ENCODE measurements at regions not wholly inside any gene's neighbourhood (a gene's known extent, or its start where the extent isn't known, plus 50 kb on each side); places are given as distances from the start of the nearest gene placed in this dataset.

DNA sequence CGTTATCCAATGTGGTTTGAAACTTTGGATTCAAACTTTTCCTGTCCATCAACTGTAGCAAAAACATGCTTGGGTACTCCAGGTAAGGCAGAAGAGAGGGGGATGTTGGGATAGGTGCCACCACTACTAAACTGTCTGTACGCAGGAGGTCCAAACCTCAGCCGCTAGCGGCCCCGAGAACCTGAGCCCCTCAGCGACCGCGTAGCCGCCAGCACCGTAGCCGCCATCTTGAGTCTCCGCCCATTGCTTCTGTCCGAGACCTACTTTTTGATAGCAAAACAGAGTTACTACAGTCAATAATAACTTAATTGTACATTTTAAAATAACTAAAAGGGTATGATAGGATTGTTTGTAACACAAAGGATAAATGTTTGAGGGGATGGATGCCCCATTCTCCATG, 119.9 kb upstream of the GRID2 start:
- TF ChIP-seq POLR2A (IDR thresholded peaks at IDR 0.05) (no peak), CTCF (IDR thresholded peaks at IDR 0.05) (no peak)

All from heart left ventricle (tissue), 13 donors.